Cardiac septum (tissue), 1 donor: ENCODE measurements at regions not wholly inside any gene's neighbourhood (a gene's known extent, or its start where the extent isn't known, plus 50 kb on each side); places are given as distances from the start of the nearest gene placed in this dataset.

Experiments
- DNase-seq: peaks from one replicate; pipeline ENCODE4 v3.0.0-alpha.2; 2020; ENCODE audit warnings: low spot score
- intact Hi-C: fragments of 100-400 bp; cut with DNase I; formaldehyde crosslinking; loops from one replicate; pipeline ENCODE4 v1.14.0; 2022
- donor health status: DM: no; HTN: no; CAD: no.

GRCh38 chr1:199675937-199676336 lies 351.6 kb upstream of the NR5A2 start:
- DNase-seq = no peak
- intact Hi-C loops = no loop called here

DNA sequence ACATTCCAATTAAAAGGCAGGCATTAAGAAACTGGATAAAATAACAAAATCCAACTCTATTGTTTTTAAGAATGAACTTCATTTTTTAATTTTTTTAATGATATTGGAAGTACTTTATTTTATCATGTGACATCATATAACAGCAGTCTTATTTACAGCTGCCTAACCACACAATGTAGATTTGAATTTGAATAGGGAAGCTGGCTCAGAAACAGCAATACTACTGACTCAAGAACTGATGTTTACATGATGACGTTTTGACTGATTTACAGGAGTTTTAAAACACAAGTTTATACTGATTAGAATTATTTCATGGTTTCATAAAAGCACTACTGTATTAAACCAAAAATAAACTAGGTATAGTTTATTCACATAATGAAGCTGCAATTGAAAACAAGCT lies 348.7 kb upstream of the NR5A2 start:
- no peak for DNase-seq
- intact Hi-C loops = no loop called here

DNA sequence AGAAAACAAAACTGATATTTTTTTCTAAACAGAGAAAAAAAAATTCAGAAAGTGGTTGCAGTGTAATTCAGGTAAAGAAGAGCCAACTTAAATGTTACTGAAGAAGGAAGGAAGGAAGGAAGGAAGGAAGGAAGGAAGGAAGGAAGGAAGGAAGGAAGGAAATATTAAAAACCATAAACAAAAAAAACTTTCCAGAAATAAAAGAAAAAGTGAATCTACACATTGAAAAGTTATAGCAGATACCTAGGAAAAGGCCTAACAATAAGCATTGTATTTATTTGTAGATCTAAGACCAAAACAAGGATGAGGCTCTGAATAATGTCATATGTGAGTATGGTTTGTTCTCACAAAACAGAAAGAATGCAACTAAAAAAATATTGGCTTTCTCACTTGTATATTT lies 345.4 kb upstream of the NR5A2 start:
- DNase-seq = no peak
- intact Hi-C loops = loop anchor here (2.0 to 10.0 kb wide), 2 partner anchors 593 to 625 kb away; no protein-coding TSS in a partner anchor

- no peak for DNase-seq
Observed at GRCh38 chr1:199684686-199685273, 342.7 kb upstream of the NR5A2 start.

GRCh38 chr1:199685369-199685768 lies 342.1 kb upstream of the NR5A2 start:
- intact Hi-C loops = loop anchor here (5.0 to 10.0 kb wide), 2 partner anchors 589 to 807 kb away; no protein-coding TSS in a partner anchor

More at GRCh38 chr1:199684686-199685273, 342.7 kb upstream of the NR5A2 start:
- intact Hi-C loops = loop anchor here (5.0 to 10.0 kb wide), 2 partner anchors 590 to 808 kb away; no protein-coding TSS in a partner anchor

DNA sequence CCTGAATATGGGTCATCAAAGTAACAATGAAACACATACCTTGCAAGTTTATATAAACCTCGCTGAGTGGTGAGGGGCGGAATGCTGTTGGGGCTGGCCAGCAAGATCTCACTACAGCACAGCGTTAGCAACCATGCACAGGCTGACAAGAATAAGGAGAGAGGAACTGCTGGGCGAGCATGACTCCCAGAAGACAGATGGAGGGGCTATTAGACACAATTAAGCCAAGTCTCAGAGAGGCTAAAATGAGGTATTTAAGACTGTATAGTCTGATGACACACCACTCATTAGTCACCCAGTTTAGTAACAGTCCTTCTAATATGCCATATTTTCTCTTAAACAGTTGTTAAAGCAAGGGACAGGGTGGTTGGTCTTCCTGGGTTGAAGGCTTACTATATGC lies 340.2 kb upstream of the NR5A2 start:
- intact Hi-C loops = loop anchor here (5.0 to 10.0 kb wide), 2 partner anchors 587 to 805 kb away; no protein-coding TSS in a partner anchor
- no peak for DNase-seq

More at GRCh38 chr1:199685369-199685768, 342.1 kb upstream of the NR5A2 start:
- no peak for DNase-seq

GRCh38 chr1:199688133-199688676 lies 339.3 kb upstream of the NR5A2 start:
- intact Hi-C loops = loop anchor here (5.0 to 10.0 kb wide), 2 partner anchors 587 to 804 kb away; no protein-coding TSS in a partner anchor
- DNase-seq = no peak

DNA sequence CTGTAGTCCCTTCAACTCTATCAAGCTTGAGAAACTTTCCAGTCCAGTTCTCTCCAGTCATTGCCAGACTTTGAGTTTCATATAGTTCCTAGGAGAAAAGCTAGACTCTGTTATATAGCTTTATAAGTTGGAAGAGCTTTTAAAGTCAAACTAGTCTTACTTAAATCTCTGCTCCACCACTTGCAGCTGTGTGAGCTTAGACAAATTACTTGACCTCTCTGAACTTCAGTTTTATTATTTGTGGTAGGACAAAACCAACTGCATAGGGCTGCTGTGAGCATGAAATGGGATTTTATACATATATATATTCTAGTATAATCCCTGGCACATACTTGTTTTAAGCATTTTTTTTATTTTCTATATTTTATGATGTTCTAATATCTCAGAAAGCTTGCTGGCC lies 338.7 kb upstream of the NR5A2 start:
- DNase-seq = no peak
- intact Hi-C loops = loop anchor here (5.0 to 10.0 kb wide), 2 partner anchors 586 to 804 kb away; no protein-coding TSS in a partner anchor

GRCh38 chr1:199690496-199690895 lies 337.0 kb upstream of the NR5A2 start:
- intact Hi-C loops = no loop called here
- no peak for DNase-seq

DNA sequence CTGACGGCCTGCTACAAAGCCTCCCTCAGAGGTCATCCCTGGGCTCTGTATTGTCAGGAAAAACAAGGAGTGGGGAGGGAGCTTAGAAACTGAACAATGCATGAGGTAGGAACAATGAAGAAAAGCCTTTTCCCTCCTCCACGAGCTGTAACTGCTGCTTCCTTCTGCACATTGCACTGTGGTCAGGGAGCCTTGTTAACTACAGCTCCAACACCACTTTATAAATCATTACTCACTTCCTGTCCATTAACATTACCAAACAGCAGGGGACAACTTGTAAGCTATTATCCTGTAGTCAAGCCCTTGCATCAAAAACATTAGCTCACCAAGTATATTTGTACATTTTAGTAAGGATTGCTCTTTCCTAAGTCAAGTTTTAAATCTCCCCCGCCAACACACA lies 336.0 kb upstream of the NR5A2 start:
- intact Hi-C loops = no loop called here
- DNase-seq = no peak

DNA sequence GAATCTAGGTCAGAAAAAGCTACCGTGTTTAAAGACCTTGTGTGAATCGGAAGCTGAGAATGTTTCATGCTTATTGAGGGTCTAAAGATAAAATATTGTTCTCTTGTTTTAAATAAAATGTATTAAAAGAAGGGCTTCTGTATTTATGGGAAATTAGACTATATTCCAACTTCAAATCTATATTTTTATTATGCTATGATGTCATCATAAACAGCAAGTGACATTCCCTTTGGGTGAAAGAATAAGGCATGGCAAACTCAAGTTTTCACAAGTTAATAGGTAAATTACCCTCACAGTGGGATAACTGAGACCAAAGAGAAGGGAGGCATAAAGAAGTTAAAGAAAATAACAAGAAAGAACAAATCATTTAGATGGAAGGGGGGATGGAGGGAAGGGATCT lies 333.8 kb upstream of the NR5A2 start:
- intact Hi-C loops = no loop called here
- no peak for DNase-seq

- intact Hi-C loops = no loop called here
- no peak for DNase-seq
Observed at GRCh38 chr1:199696225-199696624, 331.3 kb upstream of the NR5A2 start.

- intact Hi-C loops = no loop called here
- no peak for DNase-seq
Observed at GRCh38 chr1:199698222-199698621, 329.3 kb upstream of the NR5A2 start.

- intact Hi-C loops = no loop called here
- DNase-seq = no peak
Observed at GRCh38 chr1:199700551-199700950, 327.0 kb upstream of the NR5A2 start.

GRCh38 chr1:199701726-199702125 lies 325.8 kb upstream of the NR5A2 start:
- DNase-seq = no peak
- intact Hi-C loops = no loop called here

- no peak for DNase-seq
Observed at GRCh38 chr1:199704231-199704630, 323.3 kb upstream of the NR5A2 start.

DNA sequence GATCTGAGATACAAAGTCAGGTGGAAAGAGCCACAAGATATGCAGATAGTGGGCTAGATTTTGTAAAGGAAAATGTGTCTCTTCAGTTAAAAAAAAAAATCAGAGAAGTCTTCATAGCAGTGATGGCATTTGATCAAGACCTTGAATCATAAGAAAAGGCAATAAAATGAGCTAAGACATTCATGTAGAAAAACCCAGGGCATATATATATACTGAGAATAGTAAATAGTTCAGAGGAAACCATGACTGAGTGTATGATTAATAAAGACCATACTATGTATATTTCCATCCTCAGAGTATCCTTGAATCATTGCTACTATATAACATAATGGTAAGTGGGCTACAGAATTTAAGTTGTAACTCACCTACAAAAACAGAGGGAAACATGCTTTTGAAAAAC lies 321.7 kb upstream of the NR5A2 start:
- no peak for DNase-seq
- intact Hi-C loops = no loop called here

More at GRCh38 chr1:199704231-199704630, 323.3 kb upstream of the NR5A2 start:
- intact Hi-C loops = no loop called here

- no peak for DNase-seq
- intact Hi-C loops = no loop called here
Observed at GRCh38 chr1:199706826-199707606, 320.5 kb upstream of the NR5A2 start.

GRCh38 chr1:199710974-199711373 lies 316.5 kb upstream of the NR5A2 start:
- intact Hi-C loops = no loop called here
- DNase-seq = no peak

- intact Hi-C loops = no loop called here
- DNase-seq = no peak
Observed at GRCh38 chr1:199716729-199717128, 310.8 kb upstream of the NR5A2 start.
